Breast epithelium (tissue), 3 donors: ENCODE measurements at regions not wholly inside any gene's neighbourhood (a gene's known extent, or its start where the extent isn't known, plus 50 kb on each side); places are given as distances from the start of the nearest gene placed in this dataset.
"Not testable (repeated sequence)": the region's sequence is repeated elsewhere in the genome, so short reads cannot be mapped to it uniquely, and the experiment has no call there.

Experiments
- CTCF ChIP-seq, 3 donors: fragments of 450-650 bp; IDR thresholded peaks; one replicate each; pipeline ENCODE4 v1.5.1; 2016 to 2017; ENCODE audit warnings: antibody characterized with exemption in 3 of 3, mild to moderate bottlenecking in 3 of 3, moderate library complexity in 3 of 3
- POLR2A ChIP-seq: fragments of 450-650 bp; IDR thresholded peaks from one replicate; pipeline ENCODE4 v1.6.1; 2016; ENCODE audit warnings: antibody characterized with exemption, mild to moderate bottlenecking, moderate library complexity
- POLR2AphosphoS5 ChIP-seq, 3 donors: sonication (generic); formaldehyde crosslinking; IDR thresholded peaks; one replicate each; pipeline ENCODE4 v1.6.1; 2017; ENCODE audit warnings: antibody characterized with exemption in 3 of 3

DNA sequence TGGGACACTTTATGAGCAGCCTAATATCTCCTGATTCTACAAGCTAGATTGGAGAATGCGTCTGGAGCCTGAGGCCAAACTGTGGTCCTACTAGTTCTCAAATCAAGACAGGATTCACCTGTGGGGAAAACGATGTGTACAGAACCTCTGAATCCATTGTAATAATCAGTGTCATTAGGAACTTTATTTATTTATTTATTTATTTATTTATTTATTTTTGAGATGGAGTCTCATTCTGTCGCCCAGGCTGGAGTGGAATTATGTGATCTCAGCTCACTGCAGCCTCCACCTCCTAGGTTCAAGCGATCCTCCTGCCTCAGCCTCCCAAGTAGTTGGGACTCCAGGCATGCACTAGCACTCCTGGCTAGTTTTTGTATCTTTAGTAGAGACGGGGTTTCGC is 52.6 kb upstream of the KIF26B start:
- TF ChIP-seq CTCF (IDR thresholded peaks at IDR 0.05); POLR2AphosphoS5 (IDR thresholded peaks at IDR 0.05); POLR2A: not testable (repeated sequence)
